ENCODE measurements at regions not wholly inside any gene's neighbourhood (a gene's known extent, or its start where the extent isn't known, plus 50 kb on each side); places are given as distances from the start of the nearest gene placed in this dataset.

GRCh38 chr13:72221276-72221962 is 354.4 kb upstream of the DACH1 start:
- no peak for DNase-seq (ENCODE audit: low read depth)

GRCh38 chr13:72218966-72219365 is 352.0 kb upstream of the DACH1 start:
- no peak for DNase-seq (ENCODE audit: low read depth)

- DNase-seq (ENCODE audit: low read depth), result no peak
These were observed 350.1 kb upstream of the DACH1 start for GRCh38 chr13:72217142-72217541.

- DNase-seq (ENCODE audit: low read depth), result no peak
These were observed 341.2 kb upstream of the DACH1 start for GRCh38 chr13:72208112-72208645.

- no peak for DNase-seq (ENCODE audit: low read depth)
These were observed 338.8 kb upstream of the DACH1 start for GRCh38 chr13:72205773-72206172.

GRCh38 chr13:72204291-72204690 is 337.3 kb upstream of the DACH1 start:
- DNase-seq (ENCODE audit: low read depth), result no peak

- no peak for DNase-seq (ENCODE audit: low read depth)
These were observed 334.7 kb upstream of the DACH1 start for GRCh38 chr13:72201726-72202125.

GRCh38 chr13:72199640-72200039 is 332.6 kb upstream of the DACH1 start:
- DNase-seq (ENCODE audit: low read depth), result no peak

- DNase-seq (ENCODE audit: low read depth), result no peak
These were observed 332.1 kb upstream of the DACH1 start for GRCh38 chr13:72198967-72199560.

GRCh38 chr13:72198042-72198441 is 331.0 kb upstream of the DACH1 start:
- DNase-seq (ENCODE audit: low read depth), result no peak

GRCh38 chr13:72195044-72195704 is 328.2 kb upstream of the DACH1 start:
- DNase-seq (ENCODE audit: low read depth), result no peak

GRCh38 chr13:72194523-72194922 is 327.5 kb upstream of the DACH1 start:
- no peak for DNase-seq (ENCODE audit: low read depth)

- no peak for DNase-seq (ENCODE audit: low read depth)
These were observed 319.9 kb upstream of the DACH1 start for GRCh38 chr13:72186730-72187422.

GRCh38 chr13:72185776-72186175 is 318.8 kb upstream of the DACH1 start:
- no peak for DNase-seq (ENCODE audit: low read depth)

- no peak for DNase-seq (ENCODE audit: low read depth)
These were observed 314.7 kb upstream of the DACH1 start for GRCh38 chr13:72181661-72182060.

GRCh38 chr13:72180253-72180952 is 313.4 kb upstream of the DACH1 start:
- DNase-seq (ENCODE audit: low read depth), result no peak

GRCh38 chr13:72174549-72174948 is 307.5 kb upstream of the DACH1 start:
- no peak for DNase-seq (ENCODE audit: low read depth)

- DNase-seq (ENCODE audit: low read depth), result no peak
These were observed 303.6 kb upstream of the DACH1 start for GRCh38 chr13:72170571-72170970.

- DNase-seq (ENCODE audit: low read depth), result no peak
These were observed 301.3 kb upstream of the DACH1 start for GRCh38 chr13:72168126-72168855.

- no peak for DNase-seq (ENCODE audit: low read depth)
These were observed 299.2 kb upstream of the DACH1 start for GRCh38 chr13:72166102-72166650.

GRCh38 chr13:72165276-72165675 is 298.3 kb upstream of the DACH1 start:
- no peak for DNase-seq (ENCODE audit: low read depth)
